Activated naive CD8-positive, alpha-beta T cell (primary cell): ENCODE measurements at regions not wholly inside any gene's neighbourhood (a gene's known extent, or its start where the extent isn't known, plus 50 kb on each side); places are given as distances from the start of the nearest gene placed in this dataset.

Experiments
- H3K27ac Mint-ChIP-seq: one replicate; pipeline ENCODE4 v1.8.0; 2021; ENCODE audit warnings: mixed read lengths
- H3K27me3 Mint-ChIP-seq: one replicate; pipeline ENCODE4 v1.8.0; 2021; ENCODE audit warnings: mixed read lengths
- H3K36me3 Mint-ChIP-seq: one replicate; pipeline ENCODE4 v1.8.0; 2021; ENCODE audit warnings: mixed read lengths
- H3K4me1 Mint-ChIP-seq: one replicate; pipeline ENCODE4 v1.8.0; 2021; ENCODE audit warnings: low read depth, mixed read lengths
- H3K4me3 Mint-ChIP-seq: one replicate; pipeline ENCODE4 v1.8.0; 2021; ENCODE audit warnings: mild to moderate bottlenecking, mixed read lengths
- H3K9me3 Mint-ChIP-seq: one replicate; pipeline ENCODE4 v1.8.0; 2021; ENCODE audit warnings: low read depth, mixed read lengths

- Mint-ChIP-seq H3K9me3 (no peaks in the 10 kb centered on the region), H3K27me3 (peaks cover 16% of the 10 kb centered on the region), H3K4me3 (no peak overlapping the region), H3K27ac (no peak overlapping the region), H3K36me3 (no peaks in the 10 kb centered on the region), H3K4me1 (no peaks in the 10 kb centered on the region)
Measured at GRCh38 chr2:176388861-176389260, 119.6 kb downstream of the MTX2 start.

- no peaks in the 10 kb centered on the region for H3K4me1 Mint-ChIP-seq
- H3K27ac Mint-ChIP-seq: no peak overlapping the region
- no peak overlapping the region for H3K4me3 Mint-ChIP-seq
- no peaks in the 10 kb centered on the region for H3K36me3 Mint-ChIP-seq
- no peaks in the 10 kb centered on the region for H3K9me3 Mint-ChIP-seq
- H3K27me3 Mint-ChIP-seq: peaks cover 12% of the 10 kb centered on the region
Measured at GRCh38 chr2:176390276-176391147, 121.3 kb downstream of the MTX2 start.

DNA sequence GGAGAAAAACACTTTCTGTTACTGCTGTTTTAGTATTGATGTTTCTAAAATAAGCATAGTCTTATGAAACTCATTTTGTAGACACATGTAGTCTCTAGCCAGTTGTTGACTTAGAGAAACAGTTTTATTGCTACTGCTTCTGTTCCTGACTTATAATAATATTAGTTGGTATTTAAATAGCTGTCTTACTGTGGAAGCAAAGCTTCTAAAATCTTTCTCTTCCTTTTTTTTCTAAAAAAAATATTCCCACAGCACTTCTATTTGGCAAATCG, 121.8 kb downstream of the MTX2 start:
- Mint-ChIP-seq H3K9me3 (no peaks in the 10 kb centered on the region), H3K4me3 (no peak overlapping the region), H3K27ac (no peak overlapping the region), H3K36me3 (no peaks in the 10 kb centered on the region), H3K27me3 (peaks cover 10% of the 10 kb centered on the region), H3K4me1 (no peaks in the 10 kb centered on the region)

- Mint-ChIP-seq H3K9me3 (no peaks in the 10 kb centered on the region), H3K27me3 (peaks cover 4% of the 10 kb centered on the region), H3K27ac (no peak overlapping the region), H3K4me1 (no peaks in the 10 kb centered on the region), H3K36me3 (no peaks in the 10 kb centered on the region), H3K4me3 (no peak overlapping the region)
Measured at GRCh38 chr2:176392249-176392648, 123.0 kb downstream of the MTX2 start.

- no peaks in the 10 kb centered on the region for H3K9me3 Mint-ChIP-seq
- H3K36me3 Mint-ChIP-seq: no peaks in the 10 kb centered on the region
- H3K27ac Mint-ChIP-seq: no peak overlapping the region
- H3K27me3 Mint-ChIP-seq: peaks cover 2% of the 10 kb centered on the region
- H3K4me1 Mint-ChIP-seq: no peaks in the 10 kb centered on the region
- H3K4me3 Mint-ChIP-seq: no peak overlapping the region
Measured at GRCh38 chr2:176392744-176393414, 123.6 kb downstream of the MTX2 start.

- no peaks in the 10 kb centered on the region for H3K9me3 Mint-ChIP-seq
- H3K27ac Mint-ChIP-seq: no peak overlapping the region
- H3K4me3 Mint-ChIP-seq: no peak overlapping the region
- H3K4me1 Mint-ChIP-seq: no peaks in the 10 kb centered on the region
- H3K27me3 Mint-ChIP-seq: peaks cover 2% of the 10 kb centered on the region
- H3K36me3 Mint-ChIP-seq: no peaks in the 10 kb centered on the region
Measured at GRCh38 chr2:176395273-176395854, 126.1 kb downstream of the MTX2 start.

DNA sequence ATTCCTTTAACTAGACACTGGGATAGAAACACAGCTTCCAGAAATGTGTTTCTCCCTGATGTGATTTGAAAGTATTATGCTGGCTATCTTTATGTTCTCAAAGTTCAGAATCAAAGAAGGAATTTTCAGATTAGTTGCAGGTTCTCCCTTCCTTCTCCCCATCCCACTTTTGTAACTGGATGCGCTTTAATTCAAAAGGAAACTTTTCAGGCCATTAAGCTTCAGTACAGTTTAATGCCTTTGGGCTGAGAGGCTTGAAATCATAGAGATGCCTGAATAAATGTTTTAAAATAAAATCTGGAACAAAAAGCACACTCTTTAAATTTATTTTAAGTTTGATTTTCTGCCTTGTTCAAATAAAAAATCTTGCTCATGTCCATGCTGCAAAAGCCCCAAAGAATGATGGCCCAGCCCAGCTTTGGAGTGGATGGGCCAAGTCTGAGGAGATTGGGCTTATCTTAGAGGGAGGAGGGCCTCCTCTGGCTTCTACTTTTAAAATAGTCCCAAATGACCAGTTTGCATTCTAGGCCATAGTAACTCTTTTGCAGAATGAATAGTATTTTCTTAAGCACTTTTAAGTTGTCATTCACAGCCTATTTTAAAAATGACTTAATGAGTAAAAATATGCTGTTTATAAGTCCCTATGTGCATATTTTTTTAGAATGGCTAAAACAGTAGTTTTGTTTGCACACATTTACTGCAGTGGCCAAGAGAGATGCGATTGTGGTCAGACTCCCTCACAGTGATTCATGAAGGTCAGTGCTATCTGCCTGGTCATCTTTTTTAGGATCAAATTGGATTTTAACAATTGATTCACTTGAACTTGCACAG, 129.2 kb downstream of the MTX2 start:
- no peaks in the 10 kb centered on the region for H3K9me3 Mint-ChIP-seq
- H3K4me3 Mint-ChIP-seq: no peak overlapping the region
- no peaks in the 10 kb centered on the region for H3K27me3 Mint-ChIP-seq
- no peaks in the 10 kb centered on the region for H3K36me3 Mint-ChIP-seq
- no peak overlapping the region for H3K27ac Mint-ChIP-seq
- H3K4me1 Mint-ChIP-seq: no peaks in the 10 kb centered on the region

GRCh38 chr2:176399074-176399598, 129.9 kb downstream of the MTX2 start:
- Mint-ChIP-seq H3K4me1 (no peaks in the 10 kb centered on the region), H3K36me3 (no peaks in the 10 kb centered on the region), H3K27me3 (no peaks in the 10 kb centered on the region), H3K4me3 (no peak overlapping the region), H3K9me3 (no peaks in the 10 kb centered on the region), H3K27ac (no peak overlapping the region)

GRCh38 chr2:176405477-176405876, 136.2 kb downstream of the MTX2 start:
- peaks cover 4% of the 10 kb centered on the region for H3K27me3 Mint-ChIP-seq
- no peak overlapping the region for H3K27ac Mint-ChIP-seq
- H3K36me3 Mint-ChIP-seq: no peaks in the 10 kb centered on the region
- H3K4me1 Mint-ChIP-seq: no peaks in the 10 kb centered on the region
- no peaks in the 10 kb centered on the region for H3K9me3 Mint-ChIP-seq
- no peak overlapping the region for H3K4me3 Mint-ChIP-seq

DNA sequence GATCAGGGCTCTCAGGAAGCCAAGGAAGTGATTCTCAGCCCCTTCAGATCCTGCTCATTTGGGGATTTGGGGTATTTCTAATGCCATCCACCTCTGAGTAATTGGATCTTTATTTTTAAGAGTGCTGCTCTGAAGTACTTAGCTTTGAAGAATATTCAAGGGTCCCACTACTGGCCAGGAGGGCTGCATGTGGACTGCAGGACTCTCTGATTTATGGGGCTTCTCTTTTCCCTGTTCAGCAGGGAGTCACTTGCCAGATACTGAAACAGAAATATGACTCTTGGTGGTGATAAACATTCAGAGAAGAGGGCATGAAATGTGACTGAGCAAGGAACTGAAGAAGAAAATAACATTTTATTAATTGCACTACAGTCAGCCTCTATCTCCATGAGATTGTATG, 138.5 kb downstream of the MTX2 start:
- no peaks in the 10 kb centered on the region for H3K4me1 Mint-ChIP-seq
- no peak overlapping the region for H3K4me3 Mint-ChIP-seq
- peaks cover 6% of the 10 kb centered on the region for H3K27me3 Mint-ChIP-seq
- H3K27ac Mint-ChIP-seq: no peak overlapping the region
- H3K36me3 Mint-ChIP-seq: no peaks in the 10 kb centered on the region
- H3K9me3 Mint-ChIP-seq: no peaks in the 10 kb centered on the region

GRCh38 chr2:176409671-176410070, 140.4 kb downstream of the MTX2 start:
- Mint-ChIP-seq H3K27me3 (peaks cover 7% of the 10 kb centered on the region), H3K36me3 (no peaks in the 10 kb centered on the region), H3K4me1 (no peaks in the 10 kb centered on the region), H3K4me3 (no peak overlapping the region), H3K9me3 (no peaks in the 10 kb centered on the region), H3K27ac (no peak overlapping the region)

DNA sequence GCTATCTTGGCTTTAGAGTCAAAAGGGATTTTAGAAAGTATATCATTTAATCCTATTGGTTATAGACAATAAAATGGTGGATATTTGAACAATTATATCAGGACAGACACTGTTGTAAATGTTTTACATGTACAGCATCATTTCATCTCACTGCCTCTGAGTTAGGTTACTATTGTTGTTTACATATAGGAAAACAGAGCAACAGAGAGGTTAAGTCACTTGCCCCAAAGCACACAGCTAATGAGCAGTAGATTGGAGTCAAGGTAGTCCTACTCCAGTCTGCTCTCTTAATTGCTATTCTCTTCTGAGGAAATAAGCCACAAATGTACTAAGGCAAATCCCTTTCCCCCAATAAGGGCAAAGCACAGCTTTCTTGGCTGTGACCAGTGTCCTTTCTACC, 142.9 kb downstream of the MTX2 start:
- Mint-ChIP-seq H3K4me1 (no peaks in the 10 kb centered on the region), H3K4me3 (no peak overlapping the region), H3K27ac (no peak overlapping the region), H3K36me3 (no peaks in the 10 kb centered on the region), H3K9me3 (no peaks in the 10 kb centered on the region), H3K27me3 (peaks cover 14% of the 10 kb centered on the region)

- H3K4me3 Mint-ChIP-seq: no peak overlapping the region
- no peaks in the 10 kb centered on the region for H3K4me1 Mint-ChIP-seq
- peaks cover 14% of the 10 kb centered on the region for H3K27me3 Mint-ChIP-seq
- H3K36me3 Mint-ChIP-seq: no peaks in the 10 kb centered on the region
- no peak overlapping the region for H3K27ac Mint-ChIP-seq
- no peaks in the 10 kb centered on the region for H3K9me3 Mint-ChIP-seq
Measured at GRCh38 chr2:176413786-176414185, 144.5 kb downstream of the MTX2 start.

- Mint-ChIP-seq H3K9me3 (no peaks in the 10 kb centered on the region), H3K4me3 (no peak overlapping the region), H3K4me1 (no peaks in the 10 kb centered on the region), H3K36me3 (no peaks in the 10 kb centered on the region), H3K27ac (no peak overlapping the region), H3K27me3 (peaks cover 12% of the 10 kb centered on the region)
Measured at GRCh38 chr2:176414641-176415040, 145.4 kb downstream of the MTX2 start.
